ENCODE measurements at regions not wholly inside any gene's neighbourhood (a gene's known extent, or its start where the extent isn't known, plus 50 kb on each side); places are given as distances from the start of the nearest gene placed in this dataset.
A peak's percentile ranks its signal among the peaks of the same experiment; 100 is the strongest.

- H3K4me3 Mint-ChIP-seq, result no peak overlapping the region
- H3K36me3 Mint-ChIP-seq (ENCODE audit: low read depth), result peaks cover 8% of the 10 kb centered on the region
- H3K36me3 ChIP-seq (ENCODE audit: insufficient read depth), result peaks cover under 1% of the 10 kb centered on the region; the same call in 1 of the 2 replicates
- peak overlapping the region; percentile 47; the same call in 1 of the 2 replicates for H2AFZ ChIP-seq
- H3K4me2 ChIP-seq, result no peak overlapping the region
- H3K27ac Mint-ChIP-seq, result no peak overlapping the region
- H3F3A ChIP-seq (replicated peaks; ENCODE audit: low read depth), result no peaks in the 10 kb centered on the region
- no peaks in the 10 kb centered on the region for H3K4me1 Mint-ChIP-seq
- TF ChIP-seq POLR2AphosphoS5 (IDR thresholded peaks at IDR 0.05; ENCODE audit: low read depth) (no peak), ZNF331 (CRISPR knock-in tag; IDR thresholded peaks at IDR 0.05; ENCODE audit: low read depth) (no peak), NANOG (IDR thresholded peaks at IDR 0.05; ENCODE audit: borderline replicate concordance) (no peak), STAT1 (IDR thresholded peaks at IDR 0.05; ENCODE audit: unreplicated experiment) (no peak)
- ATAC-seq (no peak; the same call in 1 of the 3 replicates), DNase-seq (ENCODE audit: low spot score) (peak; percentile 29)
- peaks cover 7% of the 10 kb centered on the region; the same call in 1 of the 2 replicates for H3K9me2 ChIP-seq (ENCODE audit: insufficient read depth)
- no peaks in the 10 kb centered on the region for H3K79me2 ChIP-seq (replicated peaks; ENCODE audit: insufficient read depth)
- peaks cover 4% of the 10 kb centered on the region for H3K27me3 Mint-ChIP-seq (ENCODE audit: insufficient read depth, low read depth, poor library complexity)
- no peak overlapping the region for H3K4me3 ChIP-seq
- no peaks in the 10 kb centered on the region for H4K20me1 ChIP-seq (replicated peaks; ENCODE audit: insufficient read depth)
- peaks cover 8% of the 10 kb centered on the region for H3K9me3 Mint-ChIP-seq
- H3K27me3 ChIP-seq (ENCODE audit: insufficient read depth), result no peaks in the 10 kb centered on the region
- 0 out of 2 replicates have a peak overlapping the region, but pooled peaks have one; percentile 45 for H3K27ac ChIP-seq (ENCODE audit: low read depth)
- H3K4me1 ChIP-seq (ENCODE audit: insufficient read depth), result no peaks in the 10 kb centered on the region
Observed at GRCh38 chr7:118304100-118304499, 79.6 kb downstream of the ANKRD7 start.

GRCh38 chr7:118305671-118306070, 81.2 kb downstream of the ANKRD7 start:
- H3K4me3 ChIP-seq, result no peak overlapping the region
- ATAC-seq (no peak), DNase-seq (ENCODE audit: low spot score) (no peak)
- Mint-ChIP-seq H3K4me1 (no peaks in the 10 kb centered on the region), H3K27me3 (ENCODE audit: insufficient read depth, low read depth, poor library complexity) (peaks cover 4% of the 10 kb centered on the region), H3K9me3 (peaks cover 20% of the 10 kb centered on the region), H3K27ac (no peak overlapping the region), H3K36me3 (ENCODE audit: low read depth) (peaks cover 18% of the 10 kb centered on the region), H3K4me3 (no peak overlapping the region)
- H3K4me2 ChIP-seq, result no peak overlapping the region
- H3K27me3 ChIP-seq (ENCODE audit: insufficient read depth), result no peaks in the 10 kb centered on the region
- H3K4me1 ChIP-seq (ENCODE audit: insufficient read depth), result no peaks in the 10 kb centered on the region
- H3K27ac ChIP-seq (ENCODE audit: low read depth), result no peak overlapping the region
- no peak overlapping the region for H2AFZ ChIP-seq
- no peaks in the 10 kb centered on the region for H3F3A ChIP-seq (replicated peaks; ENCODE audit: low read depth)
- H4K20me1 ChIP-seq (replicated peaks; ENCODE audit: insufficient read depth), result no peaks in the 10 kb centered on the region
- peaks cover 7% of the 10 kb centered on the region; the same call in 1 of the 2 replicates for H3K36me3 ChIP-seq (ENCODE audit: insufficient read depth)
- peaks cover 4% of the 10 kb centered on the region; the same call in 1 of the 2 replicates for H3K9me2 ChIP-seq (ENCODE audit: insufficient read depth)
- H3K79me2 ChIP-seq (replicated peaks; ENCODE audit: insufficient read depth), result no peaks in the 10 kb centered on the region
- TF ChIP-seq ZNF331 (CRISPR knock-in tag; IDR thresholded peaks at IDR 0.05; ENCODE audit: low read depth) (no peak), NANOG (IDR thresholded peaks at IDR 0.05; ENCODE audit: borderline replicate concordance) (no peak), JUNB (IDR thresholded peaks at IDR 0.05; ENCODE audit: unreplicated experiment) (no peak), STAT1 (IDR thresholded peaks at IDR 0.05; ENCODE audit: unreplicated experiment) (no peak), ETS1 (IDR thresholded peaks at IDR 0.05) (no peak), CREB1 (CRISPR knock-in tag; IDR thresholded peaks at IDR 0.05; ENCODE audit: low read depth) (no peak), REST (IDR thresholded peaks at IDR 0.05; ENCODE audit: unreplicated experiment) (no peak), ZNF114 (CRISPR knock-in tag; IDR thresholded peaks at IDR 0.05) (no peak), POLR2AphosphoS5 (IDR thresholded peaks at IDR 0.05; ENCODE audit: low read depth) (no peak), ZNF462 (CRISPR knock-in tag; IDR thresholded peaks at IDR 0.05) (no peak), EZH2phosphoT487 (IDR thresholded peaks at IDR 0.05; ENCODE audit: unreplicated experiment) (no peak)

All from GM23338 (cell line).